Spinal cord (tissue), 9 donors: ENCODE measurements at regions not wholly inside any gene's neighbourhood (a gene's known extent, or its start where the extent isn't known, plus 50 kb on each side); places are given as distances from the start of the nearest gene placed in this dataset.

Experiments
- DNase-seq, 6 donors: peaks; one replicate each; pipeline versions ENCODE4 v3.0.0 to v3.0.0-alpha.2; 2013 to 2015; ENCODE audit warnings: low spot score in 6 of 6, low read depth in 4 of 6
- H3K27ac ChIP-seq: one replicate; pipeline ENCODE4 v1.5.1; 2013; ENCODE audit warnings: low read depth, low read length, control low read depth
- H3K27me3 ChIP-seq: one replicate; pipeline ENCODE4 v1.6.1; 2013; ENCODE audit warnings: low read length; ENCODE audit not compliant: control insufficient read depth, insufficient read depth
- H3K36me3 ChIP-seq: one replicate; pipeline ENCODE4 v1.6.1; 2013; ENCODE audit warnings: low read length; ENCODE audit not compliant: control insufficient read depth, insufficient read depth
- H3K4me1 ChIP-seq: one replicate; pipeline ENCODE4 v1.6.1; 2013; ENCODE audit warnings: low read length; ENCODE audit not compliant: control insufficient read depth, insufficient read depth
- H3K4me3 ChIP-seq: one replicate; pipeline ENCODE4 v1.5.1; 2013; ENCODE audit warnings: low read depth, low read length, control low read depth
- H3K9me3 ChIP-seq: one replicate; pipeline ENCODE4 v1.6.1; 2013; ENCODE audit warnings: low read length; ENCODE audit not compliant: control insufficient read depth, insufficient read depth
- WGBS: methylation state at CpG from one replicate; pipeline ENCODE4 v1.1.5; 2013; ENCODE audit warnings: missing lambda C conversion rate; ENCODE audit not compliant: insufficient coverage; 5-methylcytosine and 5-hydroxymethylcytosine counted together
- donor health status: healthy.

DNA sequence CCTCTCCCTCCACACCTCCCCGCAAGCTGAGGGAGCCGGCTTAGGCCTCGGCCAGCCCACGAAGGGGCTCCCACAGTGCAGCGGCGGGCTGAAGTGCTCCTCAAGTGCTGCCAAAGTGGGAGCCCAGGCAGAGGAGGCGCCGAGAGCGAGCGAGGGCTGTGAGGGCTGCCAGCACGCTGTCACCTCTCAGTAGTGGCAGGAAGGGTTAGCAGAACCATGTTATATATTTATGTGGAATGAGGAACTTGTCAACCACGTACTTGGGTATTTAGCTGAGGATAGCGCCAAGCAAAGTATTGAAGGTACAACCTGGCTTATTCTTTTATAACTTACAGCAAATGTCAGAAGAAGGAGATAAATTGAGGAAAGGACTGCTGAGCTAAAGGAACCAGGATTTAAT is 144.1 kb upstream of the MGAT5 start:
- WGBS = 96% methylated on average over 11 of the region's 13 CpGs
- no peak overlapping the region for H3K4me3 ChIP-seq
- H3K27ac ChIP-seq = no peak overlapping the region
- no peak for DNase-seq
- H3K27me3 ChIP-seq = no peaks in the 10 kb centered on the region
- H3K36me3 ChIP-seq = no peaks in the 10 kb centered on the region
- H3K9me3 ChIP-seq = peaks cover 5% of the 10 kb centered on the region
- H3K4me1 ChIP-seq = no peaks in the 10 kb centered on the region

GRCh38 chr2:134110532-134110931 is 143.3 kb upstream of the MGAT5 start:
- Histone ChIP-seq H3K27ac (no peak overlapping the region), H3K4me3 (no peak overlapping the region), H3K36me3 (no peaks in the 10 kb centered on the region), H3K4me1 (no peaks in the 10 kb centered on the region), H3K9me3 (peaks cover 5% of the 10 kb centered on the region), H3K27me3 (no peaks in the 10 kb centered on the region)
- no peak for DNase-seq
- WGBS = 100% methylated on average over 2 of the region's 3 CpGs

DNA sequence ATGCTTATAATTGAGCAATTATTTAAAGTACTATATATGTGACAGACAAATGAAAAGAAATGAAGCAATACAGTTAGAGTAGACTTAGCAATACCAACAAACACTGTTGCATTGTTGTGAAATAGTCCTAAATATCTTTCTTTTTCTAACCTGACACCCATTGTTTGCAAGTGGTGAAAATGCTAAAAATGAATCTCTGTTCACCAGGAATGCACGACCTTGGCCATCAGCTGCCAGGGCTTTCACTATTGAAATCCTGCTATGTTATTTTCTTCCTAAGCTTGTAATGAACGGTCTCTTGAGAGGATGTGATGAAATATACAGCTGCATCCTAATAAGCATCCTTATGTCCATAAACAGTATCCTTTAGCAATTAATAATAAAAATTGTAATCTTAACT is 136.2 kb upstream of the MGAT5 start:
- no peaks in the 10 kb centered on the region for H3K9me3 ChIP-seq
- H3K27ac ChIP-seq = no peak overlapping the region
- DNase-seq = no peak
- H3K4me3 ChIP-seq = no peak overlapping the region
- no CpG with 5 or more reads among the region's 2 CpGs for WGBS
- H3K36me3 ChIP-seq = no peaks in the 10 kb centered on the region
- H3K4me1 ChIP-seq = peaks cover 16% of the 10 kb centered on the region
- no peaks in the 10 kb centered on the region for H3K27me3 ChIP-seq

- no peak overlapping the region for H3K4me3 ChIP-seq
- WGBS = 48% methylated on average over 5 of the region's 8 CpGs
- H3K27ac ChIP-seq = no peak overlapping the region
- no peaks in the 10 kb centered on the region for H3K27me3 ChIP-seq
- H3K4me1 ChIP-seq = peaks cover 19% of the 10 kb centered on the region
- H3K9me3 ChIP-seq = no peaks in the 10 kb centered on the region
- DNase-seq = peak; percentile 68 to 96 (median 77)
- no peaks in the 10 kb centered on the region for H3K36me3 ChIP-seq
Observed at GRCh38 chr2:134118279-134119116, 135.4 kb upstream of the MGAT5 start.

DNA sequence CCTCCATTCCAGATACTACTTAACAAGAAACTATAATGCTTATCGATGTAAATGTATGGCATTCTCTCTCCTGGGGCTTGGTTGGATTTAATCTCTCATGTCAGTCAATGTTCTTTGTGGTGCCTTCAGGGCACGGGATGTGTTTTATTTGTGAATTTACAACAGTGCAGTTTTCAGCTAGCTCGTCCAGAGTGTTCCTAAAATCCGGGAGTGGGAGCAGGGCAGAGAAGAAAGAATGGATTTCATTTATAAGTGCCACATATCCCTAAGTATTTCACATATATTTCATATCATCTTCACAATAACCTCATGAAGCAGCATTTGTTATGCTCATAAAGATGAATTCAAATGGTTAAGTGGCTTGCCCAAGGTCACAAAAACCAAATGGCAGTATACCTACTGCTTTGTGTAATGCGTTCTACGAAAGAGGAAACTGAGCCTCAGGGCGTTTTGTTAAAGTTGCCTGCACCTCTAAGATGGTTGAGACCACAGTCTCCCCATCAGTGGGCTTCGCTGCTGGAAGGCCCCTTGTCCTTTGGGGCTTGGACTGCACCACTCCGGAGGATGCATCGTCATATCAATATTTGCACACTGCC is 134.7 kb upstream of the MGAT5 start:
- 8% methylated on average over 6 of the region's 10 CpGs for WGBS
- DNase-seq = peak in 2 of 6 donors; percentile 11 to 46
- Histone ChIP-seq H3K4me3 (peak overlapping the region; percentile 66), H3K4me1 (peaks cover 24% of the 10 kb centered on the region), H3K27me3 (no peaks in the 10 kb centered on the region), H3K36me3 (no peaks in the 10 kb centered on the region), H3K9me3 (no peaks in the 10 kb centered on the region), H3K27ac (no peak overlapping the region)

DNA sequence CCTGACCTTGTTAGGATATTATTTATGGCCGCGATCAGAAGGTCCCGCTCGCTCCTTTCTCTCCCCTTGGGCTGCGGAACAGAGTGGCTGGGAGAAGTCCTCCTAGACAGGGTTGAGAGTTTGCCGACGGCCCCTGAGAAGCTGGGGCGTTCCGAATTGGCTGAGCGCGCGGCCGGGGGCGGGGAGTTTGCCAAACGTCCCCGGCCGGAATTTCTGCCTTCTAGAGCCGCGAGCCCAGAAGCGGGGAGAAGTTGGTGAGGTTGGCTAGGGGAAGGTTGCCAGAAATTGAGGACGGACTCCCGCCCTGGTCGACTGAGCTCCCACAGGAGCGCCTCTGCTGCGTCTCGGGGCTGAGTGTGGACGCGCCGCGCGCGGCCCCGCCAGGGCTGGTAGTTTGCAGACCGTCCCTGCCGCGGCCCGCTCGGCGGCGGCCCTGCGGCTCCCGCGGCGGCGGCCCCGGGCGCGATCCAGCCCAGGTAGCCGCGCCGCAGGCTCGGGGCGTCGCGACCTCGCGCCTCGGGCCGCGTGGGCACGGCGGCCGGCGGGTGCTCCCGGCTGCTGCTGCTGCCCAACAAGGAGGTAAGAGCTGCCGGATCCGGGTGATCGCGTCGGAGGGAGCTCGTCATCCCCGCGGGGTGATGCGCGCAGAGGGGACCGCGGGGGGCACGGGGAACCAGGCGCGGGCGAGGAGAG is 134.0 kb upstream of the MGAT5 start:
- peak overlapping the region; percentile 66 for H3K4me3 ChIP-seq
- H3K9me3 ChIP-seq = no peaks in the 10 kb centered on the region
- peaks cover 29% of the 10 kb centered on the region for H3K4me1 ChIP-seq
- peak; percentile 84 to 98 (median 88) for DNase-seq
- no peaks in the 10 kb centered on the region for H3K27me3 ChIP-seq
- WGBS = under 1% methylated on average over 81 of the region's 81 CpGs
- H3K27ac ChIP-seq = peak overlapping the region; percentile 85
- H3K36me3 ChIP-seq = no peaks in the 10 kb centered on the region

- no peaks in the 10 kb centered on the region for H3K36me3 ChIP-seq
Observed at GRCh38 chr2:134120406-134120732, 133.5 kb upstream of the MGAT5 start.

DNA sequence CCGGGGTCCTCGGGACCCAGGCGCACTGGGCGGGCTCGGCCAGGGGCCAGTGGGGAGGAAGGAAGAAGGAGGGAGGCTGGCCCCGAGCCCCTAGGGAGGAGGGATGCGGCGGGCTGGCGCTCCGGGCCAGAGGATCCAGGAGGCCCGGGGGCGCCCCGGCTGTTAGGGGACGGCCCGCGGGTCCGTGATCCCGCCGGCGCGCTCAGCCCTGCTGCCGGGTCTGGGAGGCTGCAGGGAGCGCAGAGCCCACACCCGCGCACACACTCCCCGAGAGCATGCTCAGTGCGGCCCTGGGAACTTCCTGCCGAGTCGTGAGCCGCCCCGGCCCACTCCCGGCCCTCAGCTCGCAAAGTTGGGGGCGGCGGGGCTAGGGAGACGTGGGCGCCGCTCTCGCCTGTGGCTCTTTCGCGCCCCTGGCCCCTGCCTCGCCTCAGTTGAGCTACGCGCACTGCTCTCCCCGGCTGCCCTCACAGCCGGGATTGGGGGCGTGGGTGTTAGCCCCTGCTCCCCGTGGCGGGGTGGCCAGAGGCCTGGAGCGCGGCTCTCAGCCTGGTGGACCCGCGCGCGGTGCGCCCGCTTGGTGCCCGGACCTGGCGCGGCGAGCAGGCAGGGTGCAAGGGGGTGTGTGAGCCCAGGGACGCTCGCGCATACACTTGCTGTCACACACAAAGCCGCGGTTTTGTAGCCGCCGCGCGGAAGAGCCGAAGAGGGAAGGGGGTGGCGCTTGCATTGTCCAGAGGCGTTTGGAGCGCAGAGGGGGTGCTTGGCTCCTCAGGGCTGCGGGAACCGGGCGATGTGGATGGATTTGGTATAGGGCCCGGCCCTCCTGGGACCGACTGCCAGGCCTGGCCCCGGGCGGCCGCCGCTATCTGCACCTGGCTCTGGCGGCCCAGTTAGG is 132.9 kb upstream of the MGAT5 start:
- WGBS = under 1% methylated on average over 84 of the region's 84 CpGs
- no peaks in the 10 kb centered on the region for H3K36me3 ChIP-seq
- DNase-seq = peak in 5 of 6 donors; percentile 41 to 86 (median 50)
- H3K4me3 ChIP-seq = peak overlapping the region; percentile 66
- H3K27me3 ChIP-seq = no peaks in the 10 kb centered on the region
- peaks cover 29% of the 10 kb centered on the region for H3K4me1 ChIP-seq
- H3K9me3 ChIP-seq = no peaks in the 10 kb centered on the region
- H3K27ac ChIP-seq = peak overlapping the region; percentile 73

More at GRCh38 chr2:134120406-134120732, 133.5 kb upstream of the MGAT5 start:
- no peaks in the 10 kb centered on the region for H3K9me3 ChIP-seq
- no peaks in the 10 kb centered on the region for H3K27me3 ChIP-seq
- WGBS = under 1% methylated on average over 37 of the region's 37 CpGs
- H3K27ac ChIP-seq = peak overlapping the region; percentile 73
- H3K4me3 ChIP-seq = peak overlapping the region; percentile 66
- DNase-seq = peak in 3 of 6 donors; percentile 26 to 75 (median 62)
- peaks cover 29% of the 10 kb centered on the region for H3K4me1 ChIP-seq

DNA sequence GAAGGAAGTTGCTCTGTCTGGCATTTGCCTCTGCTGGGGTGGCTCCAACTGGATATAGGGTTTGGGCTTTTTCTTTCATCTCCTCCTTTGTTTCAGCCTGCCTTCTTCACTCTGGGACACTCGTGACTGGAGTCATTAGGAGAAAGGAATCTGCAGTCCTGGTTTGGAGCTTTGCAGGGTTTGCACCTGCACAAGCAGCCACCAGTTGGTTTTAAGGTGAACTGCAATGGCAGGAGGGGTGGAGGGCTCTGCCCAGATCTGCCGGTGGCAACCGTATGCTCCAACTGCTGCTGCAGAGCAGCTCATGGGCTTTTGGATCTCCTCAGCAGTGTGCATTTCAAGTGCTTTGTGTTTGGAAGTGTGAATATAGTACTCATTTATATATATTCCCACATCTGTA is 131.3 kb upstream of the MGAT5 start:
- Histone ChIP-seq H3K4me3 (no peak overlapping the region), H3K27ac (no peak overlapping the region), H3K9me3 (no peaks in the 10 kb centered on the region), H3K27me3 (no peaks in the 10 kb centered on the region), H3K4me1 (peaks cover 31% of the 10 kb centered on the region), H3K36me3 (no peaks in the 10 kb centered on the region)
- WGBS = 27% methylated on average over 2 of the region's 3 CpGs
- DNase-seq = peak in 1 of 6 donors; percentile 60
